ENCODE measurements at regions not wholly inside any gene's neighbourhood (a gene's known extent, or its start where the extent isn't known, plus 50 kb on each side); places are given as distances from the start of the nearest gene placed in this dataset.

- WGBS (ENCODE audit: insufficient coverage) = 81% methylated on average over 2 of the region's 2 CpGs
- POLR2A ChIA-PET = no interaction called here
These were observed 261.7 kb upstream of the SLC14A2 start for GRCh38 chr18:45353530-45353929.

GRCh38 chr18:45355944-45356520 lies 259.2 kb upstream of the SLC14A2 start:
- ChIA-PET POLR2A (no interaction called here), CTCF (interaction anchor here (1.2 to 2.0 kb wide), 3 partner anchors 11 to 1225 kb away, joined by 3 to 12 read pairs (median 5); no protein-coding TSS in a partner anchor)
- H3K9me3 ChIP-seq (ENCODE audit: control extremely low read depth in 1 of 5, control insufficient read depth in 4 of 5, insufficient read depth in 2 of 5, low read depth in 1 of 5, low read length in 4 of 5) = no peaks in the 10 kb centered on the region
- 100% methylated on average over 2 of the region's 2 CpGs for WGBS (ENCODE audit: insufficient coverage)
- no peaks in the 10 kb centered on the region for H3K36me3 ChIP-seq (ENCODE audit: control insufficient read depth in 4 of 4, insufficient read depth in 4 of 4, low read length in 3 of 4)
- no peak overlapping the region for H3K4me3 ChIP-seq (ENCODE audit: control insufficient read depth in 1 of 7, extremely low read depth in 1 of 7, insufficient read depth in 4 of 7, low read depth in 2 of 7, low read length in 6 of 7)
- H3K27ac ChIP-seq (ENCODE audit: insufficient read depth in 1 of 2, low read depth in 1 of 2, low read length in 2 of 2, poor library complexity in 1 of 2, severe bottlenecking in 2 of 2) = no peak overlapping the region
- DNase-seq = peak; percentile 19 to 28 (median 20)
- H3K4me1 ChIP-seq (ENCODE audit: control extremely low read depth in 1 of 4, control insufficient read depth in 4 of 4, insufficient read depth in 4 of 4, low read length in 3 of 4) = peaks cover 0 to 13% (median 5%) of the 10 kb centered on the region in 4 experiments
- H3K27me3 ChIP-seq (replicated peaks in 2 of 5; ENCODE audit: control insufficient read depth in 4 of 5, insufficient read depth in 5 of 5, low read length in 4 of 5) = no peaks in the 10 kb centered on the region

More at GRCh38 chr18:45353530-45353929, 261.7 kb upstream of the SLC14A2 start:
- H3K36me3 ChIP-seq (ENCODE audit: control insufficient read depth in 4 of 4, insufficient read depth in 4 of 4, low read length in 3 of 4) = no peaks in the 10 kb centered on the region
- H3K27me3 ChIP-seq (replicated peaks in 2 of 5; ENCODE audit: control insufficient read depth in 4 of 5, insufficient read depth in 5 of 5, low read length in 4 of 5) = no peaks in the 10 kb centered on the region
- H3K27ac ChIP-seq (ENCODE audit: insufficient read depth in 1 of 2, low read depth in 1 of 2, low read length in 2 of 2, poor library complexity in 1 of 2, severe bottlenecking in 2 of 2) = no peak overlapping the region
- H3K4me1 ChIP-seq (ENCODE audit: control extremely low read depth in 1 of 4, control insufficient read depth in 4 of 4, insufficient read depth in 4 of 4, low read length in 3 of 4) = peaks cover 0 to 13% (median 5%) of the 10 kb centered on the region in 4 experiments
- CTCF ChIA-PET = interaction anchor here (1.3 kb wide), 1 partner anchor 32 kb away, joined by 5 read pairs; no protein-coding TSS in a partner anchor
- DNase-seq = no peak
- H3K4me3 ChIP-seq (ENCODE audit: control insufficient read depth in 1 of 7, extremely low read depth in 1 of 7, insufficient read depth in 4 of 7, low read depth in 2 of 7, low read length in 6 of 7) = no peak overlapping the region
- no peaks in the 10 kb centered on the region for H3K9me3 ChIP-seq (ENCODE audit: control extremely low read depth in 1 of 5, control insufficient read depth in 4 of 5, insufficient read depth in 2 of 5, low read depth in 1 of 5, low read length in 4 of 5)

- DNase-seq = peak; percentile 14 to 68 (median 68)
- Histone ChIP-seq H3K36me3 (ENCODE audit: control insufficient read depth in 4 of 4, insufficient read depth in 4 of 4, low read length in 3 of 4) (no peaks in the 10 kb centered on the region), H3K27ac (ENCODE audit: insufficient read depth in 1 of 2, low read depth in 1 of 2, low read length in 2 of 2, poor library complexity in 1 of 2, severe bottlenecking in 2 of 2) (no peak overlapping the region), H3K4me1 (ENCODE audit: control extremely low read depth in 1 of 4, control insufficient read depth in 4 of 4, insufficient read depth in 4 of 4, low read length in 3 of 4) (peaks cover 0 to 13% (median 5%) of the 10 kb centered on the region in 4 experiments), H3K27me3 (replicated peaks in 2 of 5; ENCODE audit: control insufficient read depth in 4 of 5, insufficient read depth in 5 of 5, low read length in 4 of 5) (no peaks in the 10 kb centered on the region), H3K9me3 (ENCODE audit: control extremely low read depth in 1 of 5, control insufficient read depth in 4 of 5, insufficient read depth in 2 of 5, low read depth in 1 of 5, low read length in 4 of 5) (no peaks in the 10 kb centered on the region), H3K4me3 (ENCODE audit: control insufficient read depth in 1 of 7, extremely low read depth in 1 of 7, insufficient read depth in 4 of 7, low read depth in 2 of 7, low read length in 6 of 7) (no peak overlapping the region)
- CTCF ChIA-PET = interaction anchor here (0.8 to 2.0 kb wide), 3 partner anchors 9 to 24 kb away, joined by 3 to 12 read pairs (median 3); no protein-coding TSS in a partner anchor
- POLR2A ChIA-PET = no interaction called here
- WGBS (ENCODE audit: insufficient coverage) = 68% methylated on average over 3 of the region's 5 CpGs
These were observed 257.4 kb upstream of the SLC14A2 start for GRCh38 chr18:45357686-45358470.

GRCh38 chr18:45359275-45360009 lies 255.8 kb upstream of the SLC14A2 start:
- Histone ChIP-seq H3K36me3 (ENCODE audit: control insufficient read depth in 4 of 4, insufficient read depth in 4 of 4, low read length in 3 of 4) (no peaks in the 10 kb centered on the region), H3K4me3 (ENCODE audit: control insufficient read depth in 1 of 7, extremely low read depth in 1 of 7, insufficient read depth in 4 of 7, low read depth in 2 of 7, low read length in 6 of 7) (no peak overlapping the region), H3K27ac (ENCODE audit: insufficient read depth in 1 of 2, low read depth in 1 of 2, low read length in 2 of 2, poor library complexity in 1 of 2, severe bottlenecking in 2 of 2) (no peak overlapping the region), H3K9me3 (ENCODE audit: control extremely low read depth in 1 of 5, control insufficient read depth in 4 of 5, insufficient read depth in 2 of 5, low read depth in 1 of 5, low read length in 4 of 5) (no peaks in the 10 kb centered on the region), H3K27me3 (replicated peaks in 2 of 5; ENCODE audit: control insufficient read depth in 4 of 5, insufficient read depth in 5 of 5, low read length in 4 of 5) (no peaks in the 10 kb centered on the region), H3K4me1 (ENCODE audit: control extremely low read depth in 1 of 4, control insufficient read depth in 4 of 4, insufficient read depth in 4 of 4, low read length in 3 of 4) (peaks cover 0 to 13% (median 5%) of the 10 kb centered on the region in 4 experiments)
- ChIA-PET POLR2A (interaction anchor here (0.7 kb wide), 1 partner anchor 146 kb away, joined by 3 read pairs; no protein-coding TSS in a partner anchor), CTCF (interaction anchor here (0.9 kb wide), 1 partner anchor 1260 kb away, joined by 3 read pairs; no protein-coding TSS in a partner anchor)
- no peak for DNase-seq
- WGBS (ENCODE audit: insufficient coverage) = 98% methylated on average over 7 of the region's 7 CpGs

- H3K27me3 ChIP-seq (replicated peaks in 2 of 5; ENCODE audit: control insufficient read depth in 4 of 5, insufficient read depth in 5 of 5, low read length in 4 of 5) = no peaks in the 10 kb centered on the region
- DNase-seq = no peak
- POLR2A ChIA-PET = no interaction called here
These were observed 254.0 kb upstream of the SLC14A2 start for GRCh38 chr18:45361125-45361851.

GRCh38 chr18:45363196-45363595 lies 252.1 kb upstream of the SLC14A2 start:
- no peak overlapping the region for H3K4me3 ChIP-seq (ENCODE audit: control insufficient read depth in 1 of 7, extremely low read depth in 1 of 7, insufficient read depth in 4 of 7, low read depth in 2 of 7, low read length in 6 of 7)
- CTCF ChIA-PET = interaction anchor here (1.1 kb wide), 1 partner anchor 22 kb away, joined by 3 read pairs; no protein-coding TSS in a partner anchor
- no peak overlapping the region for H3K27ac ChIP-seq (ENCODE audit: insufficient read depth in 1 of 2, low read depth in 1 of 2, low read length in 2 of 2, poor library complexity in 1 of 2, severe bottlenecking in 2 of 2)
- no peaks in the 10 kb centered on the region for H3K27me3 ChIP-seq (replicated peaks in 2 of 5; ENCODE audit: control insufficient read depth in 4 of 5, insufficient read depth in 5 of 5, low read length in 4 of 5)
- peaks cover 0 to under 1% (median 0%) of the 10 kb centered on the region in 4 experiments for H3K4me1 ChIP-seq (ENCODE audit: control extremely low read depth in 1 of 4, control insufficient read depth in 4 of 4, insufficient read depth in 4 of 4, low read length in 3 of 4)
- H3K36me3 ChIP-seq (ENCODE audit: control insufficient read depth in 4 of 4, insufficient read depth in 4 of 4, low read length in 3 of 4) = no peaks in the 10 kb centered on the region
- H3K9me3 ChIP-seq (ENCODE audit: control extremely low read depth in 1 of 5, control insufficient read depth in 4 of 5, insufficient read depth in 2 of 5, low read depth in 1 of 5, low read length in 4 of 5) = no peaks in the 10 kb centered on the region
- no peak for DNase-seq
- POLR2A ChIA-PET = no interaction called here
- WGBS (ENCODE audit: insufficient coverage) = 100% methylated on average over 2 of the region's 4 CpGs

More at GRCh38 chr18:45361125-45361851, 254.0 kb upstream of the SLC14A2 start:
- Histone ChIP-seq H3K36me3 (ENCODE audit: control insufficient read depth in 4 of 4, insufficient read depth in 4 of 4, low read length in 3 of 4) (no peaks in the 10 kb centered on the region), H3K9me3 (ENCODE audit: control extremely low read depth in 1 of 5, control insufficient read depth in 4 of 5, insufficient read depth in 2 of 5, low read depth in 1 of 5, low read length in 4 of 5) (no peaks in the 10 kb centered on the region), H3K27ac (ENCODE audit: insufficient read depth in 1 of 2, low read depth in 1 of 2, low read length in 2 of 2, poor library complexity in 1 of 2, severe bottlenecking in 2 of 2) (no peak overlapping the region), H3K4me3 (ENCODE audit: control insufficient read depth in 1 of 7, extremely low read depth in 1 of 7, insufficient read depth in 4 of 7, low read depth in 2 of 7, low read length in 6 of 7) (no peak overlapping the region), H3K4me1 (ENCODE audit: control extremely low read depth in 1 of 4, control insufficient read depth in 4 of 4, insufficient read depth in 4 of 4, low read length in 3 of 4) (peaks cover 0 to 13% (median 5%) of the 10 kb centered on the region in 4 experiments)
- WGBS (ENCODE audit: insufficient coverage) = 100% methylated on average over 2 of the region's 4 CpGs
- CTCF ChIA-PET = interaction anchor here (1.0 to 1.6 kb wide), 2 partner anchors 21 to 1231 kb away, joined by 3 read pairs; no protein-coding TSS in a partner anchor
